Activated CD4-positive, alpha-beta T cell treated with anti-CD3 and anti-CD28 coated beads, Interleukin-2, amount 10 ng/mL, durations not matched to agents 7 days and 5 days (primary cell): ENCODE measurements at regions not wholly inside any gene's neighbourhood (a gene's known extent, or its start where the extent isn't known, plus 50 kb on each side); places are given as distances from the start of the nearest gene placed in this dataset.

ENCODE experiments used
- CTCF ChIA-PET: fragments of 350-600 bp; sonication (Branson Sonifier 250); formaldehyde crosslinking; loops from one replicate; lab custom pipeline; 2021; ENCODE audit warnings: antibody characterized with exemption; lab: Charles Lee
- POLR2A ChIA-PET: fragments of 350-600 bp; sonication (Branson Sonifier 250); formaldehyde crosslinking; loops from one replicate; lab custom pipeline; 2021; ENCODE audit warnings: antibody characterized with exemption; lab: Charles Lee
- DNase-seq: peaks from one replicate; pipeline ENCODE4 v3.0.0-alpha.2; 2020
- H3K27ac Mint-ChIP-seq: one replicate; pipeline ENCODE4 v1.8.0; 2021; ENCODE audit warnings: mild to moderate bottlenecking, moderate library complexity, mixed read lengths
- H3K27me3 Mint-ChIP-seq: one replicate; pipeline ENCODE4 v1.8.0; 2021; ENCODE audit warnings: mixed read lengths
- H3K36me3 Mint-ChIP-seq: one replicate; pipeline ENCODE4 v1.8.0; 2021; ENCODE audit warnings: low read depth, mixed read lengths
- H3K4me1 Mint-ChIP-seq: one replicate; pipeline ENCODE4 v1.8.0; 2021; ENCODE audit warnings: mixed read lengths
- H3K4me3 Mint-ChIP-seq: one replicate; pipeline ENCODE4 v1.8.0; 2021; ENCODE audit warnings: mild to moderate bottlenecking, moderate library complexity, mixed read lengths
- H3K9me3 Mint-ChIP-seq: one replicate; pipeline ENCODE4 v1.8.0; 2021; ENCODE audit warnings: mixed read lengths

GRCh38 chr13:77980592-77980991, 62.0 kb upstream of the EDNRB start:
- Mint-ChIP-seq H3K9me3 (no peaks in the 10 kb centered on the region), H3K27me3 (peaks cover 1% of the 10 kb centered on the region), H3K4me3 (no peak overlapping the region), H3K27ac (no peak overlapping the region), H3K4me1 (no peaks in the 10 kb centered on the region), H3K36me3 (no peaks in the 10 kb centered on the region)
- no peak for DNase-seq
- ChIA-PET POLR2A (no interaction called here), CTCF (no interaction called here)

GRCh38 chr13:77979721-77980385, 61.2 kb upstream of the EDNRB start:
- Mint-ChIP-seq H3K27me3 (no peaks in the 10 kb centered on the region), H3K36me3 (no peaks in the 10 kb centered on the region), H3K4me1 (no peaks in the 10 kb centered on the region), H3K4me3 (no peak overlapping the region), H3K9me3 (no peaks in the 10 kb centered on the region), H3K27ac (no peak overlapping the region)
- CTCF ChIA-PET: interaction anchor here (0.6 kb wide), 1 partner anchor 13 kb away, joined by 3 read pairs; no protein-coding TSS in a partner anchor
- no peak for DNase-seq
- POLR2A ChIA-PET: no interaction called here

GRCh38 chr13:77975358-77976042, 56.9 kb upstream of the EDNRB start:
- POLR2A ChIA-PET: no interaction called here
- no peaks in the 10 kb centered on the region for H3K4me1 Mint-ChIP-seq

GRCh38 chr13:77969299-77969698, 50.7 kb upstream of the EDNRB start:
- Mint-ChIP-seq H3K36me3 (no peaks in the 10 kb centered on the region), H3K4me1 (no peaks in the 10 kb centered on the region), H3K27me3 (peaks cover 3% of the 10 kb centered on the region), H3K27ac (no peak overlapping the region), H3K9me3 (no peaks in the 10 kb centered on the region), H3K4me3 (no peak overlapping the region)
- CTCF ChIA-PET: no interaction called here
- no peak for DNase-seq
- POLR2A ChIA-PET: no interaction called here

More at GRCh38 chr13:77975358-77976042, 56.9 kb upstream of the EDNRB start:
- DNase-seq: no peak
- Mint-ChIP-seq H3K27me3 (no peaks in the 10 kb centered on the region), H3K36me3 (no peaks in the 10 kb centered on the region), H3K9me3 (no peaks in the 10 kb centered on the region), H3K27ac (no peak overlapping the region), H3K4me3 (no peak overlapping the region)
- CTCF ChIA-PET: no interaction called here
